HG02610 (cell line): ENCODE measurements at regions not wholly inside any gene's neighbourhood (a gene's known extent, or its start where the extent isn't known, plus 50 kb on each side); places are given as distances from the start of the nearest gene placed in this dataset.
"Not testable (repeated sequence)": the region's sequence is repeated elsewhere in the genome, so short reads cannot be mapped to it uniquely, and the experiment has no call there.

Experiments used
- ATAC-seq: cut with Tn5 transposase; IDR thresholded peaks from one replicate; pipeline ENCODE4 v1.9.1; 2021; ENCODE audit warnings: mild to moderate bottlenecking, moderate library complexity; ENCODE audit not compliant: unreplicated experiment

DNA sequence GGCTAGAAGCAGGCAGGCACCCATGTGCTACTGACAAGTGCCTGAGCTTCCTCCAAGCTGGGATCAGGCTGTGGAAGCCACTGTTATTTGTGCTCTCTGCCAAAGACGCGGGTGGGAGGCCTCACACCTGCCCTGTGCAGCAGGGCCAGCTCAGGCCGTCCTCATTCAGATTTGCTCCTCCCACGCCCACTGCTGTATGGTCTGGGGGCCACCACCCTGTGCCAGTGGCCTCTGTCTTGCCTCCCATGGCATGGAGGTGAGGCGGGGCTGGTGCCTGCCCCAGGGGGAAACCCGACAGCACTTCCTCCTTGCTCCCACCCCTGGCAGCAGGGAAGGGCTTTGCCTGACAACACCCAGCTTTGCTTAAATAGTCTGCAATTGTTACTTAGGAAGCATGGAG lies 356.5 kb upstream of the CDH8 start:
- ATAC-seq: no peak

DNA sequence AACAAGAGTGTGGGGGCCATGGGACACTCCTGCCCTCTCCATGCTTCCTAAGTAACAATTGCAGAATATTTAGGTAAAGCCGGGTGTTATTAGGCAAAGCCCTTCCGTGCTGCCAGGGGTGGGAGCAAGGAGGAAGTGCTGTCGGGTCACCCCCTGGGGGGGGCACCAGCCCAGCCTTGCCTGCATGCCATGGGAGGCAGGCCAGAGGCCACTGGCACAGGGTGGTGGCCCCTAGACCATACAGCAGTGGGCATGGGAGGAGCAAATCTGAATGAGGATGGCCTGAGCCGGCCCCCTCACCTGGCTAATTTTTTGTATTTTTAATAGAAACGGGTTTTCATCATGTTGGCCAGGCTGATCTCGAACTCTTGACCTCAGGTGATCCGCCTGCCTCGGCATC lies 355.7 kb upstream of the CDH8 start:
- ATAC-seq: no peak

DNA sequence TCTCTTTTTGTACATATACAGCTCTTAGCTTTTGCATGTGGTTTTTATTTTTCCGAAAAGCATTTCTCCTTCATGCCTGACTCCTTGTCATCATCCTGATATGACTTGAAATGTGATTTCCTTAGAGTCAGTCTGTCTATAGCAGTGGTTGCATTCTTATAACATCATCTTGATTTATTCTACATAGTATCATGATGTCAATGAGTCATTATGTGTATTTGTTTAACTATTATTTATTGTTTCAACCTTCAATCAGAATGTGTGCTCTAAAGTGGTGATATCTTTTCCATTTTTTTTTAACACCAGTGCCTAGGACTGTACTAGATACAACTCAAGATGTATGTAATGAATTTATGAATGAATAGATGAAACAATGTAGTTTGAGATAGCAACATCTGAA lies 354.9 kb upstream of the CDH8 start:
- no peak for ATAC-seq

DNA sequence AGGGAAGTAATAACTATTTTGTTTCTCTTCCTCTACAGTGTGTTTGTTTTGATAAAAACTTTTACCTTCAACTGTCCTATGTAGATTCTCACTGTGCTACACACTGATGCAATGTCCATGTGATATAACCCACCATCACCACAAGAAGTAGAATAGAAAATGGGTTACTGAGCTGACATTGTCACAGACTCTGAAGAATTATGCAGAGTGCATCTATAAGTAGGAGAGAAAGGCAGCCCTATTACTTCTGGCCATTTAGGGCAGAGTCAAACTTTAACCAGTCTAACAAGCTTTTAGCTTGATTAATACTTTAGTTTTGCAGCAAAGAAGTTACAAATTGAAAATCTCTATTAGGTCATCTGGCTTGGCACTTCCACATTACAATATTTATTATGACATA lies 354.0 kb upstream of the CDH8 start:
- no peak for ATAC-seq

DNA sequence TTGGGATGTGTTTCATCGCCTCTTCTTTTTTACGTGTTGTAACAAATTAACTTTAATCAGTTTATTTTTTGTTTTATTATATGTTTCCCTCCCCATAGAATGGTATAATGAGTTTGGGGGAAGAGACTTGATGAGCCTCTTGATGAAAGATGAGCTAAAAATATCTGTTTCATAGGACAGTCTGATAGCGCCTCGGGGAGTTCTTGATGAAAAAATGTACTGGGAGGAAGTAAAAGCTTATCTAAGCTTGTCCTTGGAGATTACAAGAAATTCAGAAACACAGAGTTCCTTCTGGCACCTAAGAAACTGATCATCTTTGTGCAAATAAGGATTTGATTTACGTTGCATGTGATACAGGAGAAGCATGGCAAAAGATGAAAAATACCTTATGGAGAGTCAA lies 350.2 kb upstream of the CDH8 start:
- no peak for ATAC-seq

DNA sequence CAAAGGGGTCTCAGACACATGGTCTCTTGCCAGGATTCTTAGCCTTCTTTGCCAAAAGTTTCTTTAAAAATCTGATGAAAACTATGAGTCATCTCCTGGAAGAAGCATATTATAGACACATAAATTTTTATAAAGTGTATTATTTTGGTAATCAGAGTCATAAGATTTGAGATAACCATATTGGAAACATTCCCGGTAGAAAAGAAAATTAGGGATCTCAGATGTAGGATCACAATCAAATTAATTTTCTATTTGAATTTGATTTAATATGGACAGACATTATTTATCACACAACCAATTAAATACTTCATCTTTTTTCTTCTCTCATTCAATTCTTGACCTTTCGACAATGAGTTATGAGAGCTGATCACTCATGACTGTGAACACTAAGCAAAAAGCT lies 347.7 kb upstream of the CDH8 start:
- ATAC-seq: no peak

DNA sequence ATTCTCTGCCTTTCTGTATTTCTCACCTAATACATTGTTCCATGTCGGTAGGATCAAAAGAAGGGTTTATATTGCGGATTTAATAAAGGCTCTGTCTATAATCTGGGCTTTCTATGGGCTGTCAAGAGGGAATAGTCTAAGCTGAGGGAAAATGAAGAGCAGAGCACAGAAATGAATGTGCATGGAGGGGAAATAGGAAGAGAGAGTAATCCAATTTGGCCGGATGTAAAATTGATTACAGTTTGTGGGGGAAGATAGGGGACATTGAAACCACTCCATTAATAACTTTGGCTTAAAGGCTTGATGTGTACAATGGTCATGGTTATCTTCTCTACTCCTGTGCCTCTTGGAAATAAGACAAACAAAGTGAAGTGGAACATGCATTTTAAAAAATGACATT lies 334.2 kb upstream of the CDH8 start:
- no peak for ATAC-seq

DNA sequence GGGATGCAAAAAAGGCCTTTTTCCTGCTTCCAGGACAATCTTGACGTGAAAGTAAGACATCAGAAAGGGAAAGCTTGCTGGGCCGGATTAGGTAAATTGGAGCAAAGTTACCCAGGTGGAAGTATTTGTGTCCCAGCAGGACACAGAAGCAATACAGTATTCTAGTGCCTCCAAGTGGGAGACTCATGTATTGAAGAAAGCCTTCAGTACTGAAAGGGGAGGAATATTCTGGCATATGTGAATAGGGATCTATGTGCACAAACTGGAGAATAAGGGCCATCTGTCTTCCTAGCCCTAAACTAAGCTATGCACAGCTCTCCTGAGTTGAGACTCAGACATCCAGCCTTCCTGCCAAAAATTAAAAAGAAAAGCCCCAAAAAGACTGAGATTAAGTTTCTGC lies 327.3 kb upstream of the CDH8 start:
- no peak for ATAC-seq

DNA sequence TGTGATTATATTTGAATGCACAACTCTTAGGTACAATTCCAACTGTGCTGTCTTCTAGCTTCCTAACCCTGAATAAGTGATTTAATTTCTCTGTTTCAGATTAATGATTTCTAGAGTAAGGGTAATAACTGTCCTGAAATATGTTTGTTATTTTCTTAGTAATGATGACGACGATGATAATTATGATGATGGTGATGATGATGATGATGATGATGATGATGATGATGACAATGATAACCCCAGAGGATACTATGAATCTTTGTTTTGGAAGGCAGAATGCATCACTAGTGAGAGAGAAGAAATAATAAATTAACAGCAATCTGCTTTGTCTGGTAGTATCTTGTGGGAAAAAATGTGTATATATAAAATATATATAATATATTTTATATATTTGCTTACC lies 317.1 kb upstream of the CDH8 start:
- no peak for ATAC-seq

DNA sequence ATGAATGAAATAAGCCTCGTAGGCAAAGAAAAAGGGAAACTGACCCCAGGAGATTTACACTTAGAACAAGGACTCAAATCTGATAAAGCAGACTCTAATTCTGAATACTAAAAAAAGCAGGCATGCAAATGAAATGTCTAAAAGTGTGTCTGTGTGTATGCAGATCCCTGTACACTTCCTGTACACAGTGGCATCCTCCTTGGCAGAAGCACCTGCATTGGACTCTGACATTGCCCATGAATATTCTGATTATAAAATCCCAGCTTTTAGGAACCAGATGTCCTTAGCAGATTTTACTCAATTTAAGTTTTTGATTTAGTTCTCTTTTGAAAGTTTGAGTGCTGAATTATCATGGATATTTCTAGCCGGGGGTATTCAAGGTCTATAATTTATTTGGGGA lies 306.0 kb upstream of the CDH8 start:
- no peak for ATAC-seq

DNA sequence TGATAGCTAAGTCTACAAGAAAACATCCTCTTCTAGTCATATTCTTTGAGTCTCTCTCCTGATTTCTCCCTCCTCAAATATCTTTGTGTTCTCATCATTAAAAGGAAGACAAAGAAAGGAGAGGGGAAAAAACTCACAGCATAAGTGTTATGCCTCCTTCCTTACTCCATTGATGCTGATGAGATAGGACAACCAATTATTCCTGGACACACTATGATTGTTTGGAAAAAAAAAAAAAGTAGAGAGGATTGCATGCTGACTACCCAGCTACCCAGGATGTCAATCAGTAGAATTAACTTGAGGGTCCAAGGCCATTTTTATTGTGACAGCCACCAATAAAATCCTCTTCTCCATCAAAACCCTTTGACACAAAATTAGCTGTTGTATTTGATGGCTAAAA lies 299.1 kb upstream of the CDH8 start:
- ATAC-seq: no peak

DNA sequence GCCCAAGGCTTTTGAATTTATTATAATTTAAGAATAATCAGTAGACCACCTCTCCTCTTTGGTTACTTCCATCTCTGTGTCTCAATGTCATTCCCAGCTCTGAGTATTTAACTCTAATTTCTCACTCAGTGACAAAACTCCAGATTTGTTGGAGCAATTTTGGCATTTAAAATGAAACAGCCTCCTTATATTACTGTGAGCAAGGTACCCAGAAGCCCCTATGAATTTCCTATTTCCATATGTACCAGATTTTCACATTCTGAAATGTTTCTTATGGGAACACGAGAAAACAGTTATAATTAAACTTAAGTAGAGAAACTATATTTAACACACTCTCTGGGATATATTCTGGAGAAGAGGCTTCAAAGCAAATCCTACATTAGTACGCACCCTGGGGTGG lies 285.4 kb upstream of the CDH8 start:
- no peak for ATAC-seq

DNA sequence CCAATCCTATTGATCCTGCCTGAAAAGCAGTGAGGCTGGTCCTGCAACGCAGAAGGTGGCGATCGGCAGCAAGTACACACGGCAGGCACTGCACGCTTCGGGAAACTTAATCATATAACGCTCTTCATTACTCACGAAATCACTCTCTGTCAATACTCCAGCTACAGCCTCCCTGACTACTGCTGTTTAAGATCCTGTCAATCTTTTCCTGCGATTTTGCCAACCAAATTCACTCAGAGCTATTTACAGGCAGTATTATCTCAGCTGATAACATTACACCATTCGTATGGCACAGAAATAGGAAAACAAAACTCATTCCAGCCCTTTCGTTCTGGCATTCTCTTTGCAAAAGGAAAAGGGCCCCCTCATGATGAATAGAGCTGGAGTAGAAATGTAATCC lies 262.4 kb upstream of the CDH8 start:
- ATAC-seq: no peak

DNA sequence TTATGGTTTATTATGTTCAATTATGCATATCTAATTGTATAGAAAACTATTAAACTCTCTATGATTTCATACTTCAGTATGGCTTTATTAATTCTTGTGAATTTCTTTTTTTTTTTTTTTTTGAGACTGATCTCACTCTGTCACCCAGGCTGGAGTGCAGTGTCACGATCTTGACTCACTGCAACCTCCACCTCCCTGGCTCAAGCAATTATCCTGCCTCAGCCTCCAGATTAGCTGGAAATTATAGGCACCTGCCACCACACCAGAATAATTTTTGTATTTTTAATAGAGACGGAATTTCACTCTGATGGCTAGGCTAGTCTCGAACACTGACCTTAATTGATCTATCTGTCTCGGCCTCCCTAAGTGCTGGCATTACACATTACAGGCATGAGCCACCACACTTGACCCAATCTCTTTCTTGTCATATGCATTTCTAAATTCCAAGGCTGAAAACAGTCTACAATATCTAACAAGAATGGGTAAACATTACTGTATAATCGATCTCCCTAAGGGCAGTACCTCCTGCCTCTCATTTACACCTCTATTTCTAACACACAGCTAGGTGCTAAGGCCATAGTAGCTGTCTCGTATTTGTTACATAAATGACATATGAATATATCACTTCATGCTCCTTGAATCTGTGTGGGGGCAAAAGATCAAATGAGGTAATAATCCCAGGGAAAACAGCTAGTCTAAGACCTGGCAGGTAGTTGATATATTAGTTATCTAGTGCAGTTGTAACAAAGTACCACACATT lies 258.2 kb upstream of the CDH8 start:
- ATAC-seq: no peak

DNA sequence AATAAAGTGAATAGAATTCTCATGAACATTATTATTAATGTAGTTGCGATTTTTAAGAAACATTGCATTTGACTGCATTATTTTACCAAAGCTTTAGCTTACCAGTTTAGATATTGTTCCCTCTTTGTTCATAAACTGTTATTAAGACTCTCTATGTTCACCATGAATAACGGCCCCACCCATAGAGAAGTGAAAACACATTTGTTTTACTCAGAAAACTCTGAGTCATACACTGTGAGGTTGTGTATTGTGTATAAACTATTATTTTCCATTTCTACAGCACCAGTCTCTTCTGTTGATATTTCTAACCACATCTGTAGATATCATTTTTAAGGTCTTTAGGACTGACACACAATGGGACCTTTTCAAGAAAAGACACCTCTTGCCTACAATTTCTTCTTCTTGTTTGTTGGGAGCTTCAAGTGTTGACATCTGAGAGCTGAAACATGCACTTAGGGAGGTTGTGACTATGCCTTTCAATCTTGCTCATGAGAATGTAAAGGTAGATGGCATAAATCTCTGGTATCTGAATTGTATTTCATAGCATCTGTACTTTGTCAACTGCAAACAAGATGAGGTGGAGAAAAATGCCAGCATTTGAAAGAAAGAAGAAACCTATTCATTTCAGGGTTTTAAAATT lies 252.9 kb upstream of the CDH8 start:
- ATAC-seq: no peak

DNA sequence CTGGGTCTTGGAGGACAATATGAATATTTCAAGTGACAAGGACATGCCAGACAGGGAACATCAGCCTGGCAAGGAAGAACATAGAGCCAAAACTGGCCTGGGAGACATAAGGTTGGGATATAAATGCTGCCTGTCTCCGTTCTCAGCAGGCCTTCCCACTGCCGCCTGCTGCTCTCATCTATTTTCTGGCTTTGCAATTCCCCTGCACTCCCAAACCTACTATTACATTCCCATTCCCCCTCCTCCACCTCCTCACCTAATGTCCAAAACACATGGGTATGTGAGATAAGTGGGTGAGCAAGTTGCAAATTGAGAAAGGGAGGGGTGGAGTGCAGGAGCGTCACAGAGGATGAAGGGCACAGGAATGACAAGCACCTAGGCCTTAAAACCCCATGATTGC lies 244.3 kb upstream of the CDH8 start:
- ATAC-seq: no peak

DNA sequence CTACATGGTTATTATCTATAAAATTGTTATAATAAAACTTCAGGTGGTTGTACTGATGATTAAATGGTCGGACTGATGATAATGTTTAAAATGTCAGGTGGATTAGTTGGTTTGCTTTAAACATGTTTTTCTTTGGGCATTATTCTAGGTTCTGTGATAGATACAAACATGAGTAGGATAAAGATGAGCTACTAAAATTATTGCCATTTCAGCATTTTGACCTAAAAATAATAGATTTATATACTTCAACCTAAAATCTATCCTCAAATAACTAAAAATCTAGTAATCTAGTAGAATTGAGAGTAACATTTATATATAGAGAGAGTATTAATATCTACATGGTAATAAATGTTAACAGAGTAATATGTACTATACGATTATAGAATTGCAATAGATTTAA lies 241.7 kb upstream of the CDH8 start:
- no peak for ATAC-seq

DNA sequence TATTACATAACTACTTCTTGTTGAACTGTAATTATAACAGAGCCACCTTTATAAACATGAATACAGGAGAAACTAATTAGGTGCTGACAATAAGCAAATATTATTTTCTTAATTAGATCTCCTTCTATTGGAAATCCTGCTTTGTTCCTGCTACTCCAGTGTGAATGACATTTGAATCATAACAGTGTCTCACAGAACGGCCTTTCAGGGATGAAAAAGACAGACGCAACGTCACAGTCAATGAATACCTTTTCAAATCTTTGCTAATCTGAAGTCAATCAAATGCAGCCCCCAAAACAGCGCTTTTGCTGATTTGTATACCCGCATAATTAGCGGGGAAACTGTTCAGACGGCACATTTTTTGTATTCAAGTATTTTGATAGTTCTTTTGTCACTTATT lies 240.4 kb upstream of the CDH8 start:
- no peak for ATAC-seq

DNA sequence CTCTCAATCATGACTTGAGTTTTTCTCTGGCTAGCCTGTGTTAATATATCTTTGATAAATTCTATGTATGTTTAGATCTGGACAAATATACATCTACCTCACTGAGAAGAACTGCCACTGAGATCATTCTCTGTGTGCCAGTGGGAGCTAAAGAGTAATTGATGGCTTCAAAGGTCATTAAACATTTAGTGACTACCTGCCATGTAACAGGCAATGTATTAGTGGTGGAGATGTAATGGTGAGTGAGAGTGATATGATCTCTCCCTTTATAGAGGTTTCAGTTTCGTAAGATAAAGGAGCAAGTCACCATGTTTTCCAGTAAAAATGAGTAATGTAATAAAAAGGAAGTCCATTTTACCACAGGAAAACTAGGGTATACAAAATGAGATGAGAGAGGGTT lies 235.8 kb upstream of the CDH8 start:
- ATAC-seq: no peak

DNA sequence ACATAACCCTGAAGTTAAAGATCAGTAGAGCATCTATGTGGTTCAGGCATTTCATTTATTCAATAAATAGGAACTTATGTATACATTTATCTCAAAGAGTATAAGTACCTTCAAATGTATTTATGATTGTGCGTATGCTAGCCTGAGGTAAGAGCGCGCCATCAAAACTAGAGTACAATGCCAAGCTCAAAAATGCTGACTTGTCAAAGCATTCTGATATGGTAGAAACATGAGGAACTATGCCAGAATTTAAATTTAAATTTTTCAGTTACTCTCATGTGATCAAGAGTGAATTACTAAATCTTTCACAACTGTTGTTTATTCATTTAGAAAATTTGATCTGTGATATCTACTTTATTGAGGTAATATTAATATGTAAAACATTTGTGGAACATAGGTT lies 225.5 kb upstream of the CDH8 start:
- no peak for ATAC-seq

DNA sequence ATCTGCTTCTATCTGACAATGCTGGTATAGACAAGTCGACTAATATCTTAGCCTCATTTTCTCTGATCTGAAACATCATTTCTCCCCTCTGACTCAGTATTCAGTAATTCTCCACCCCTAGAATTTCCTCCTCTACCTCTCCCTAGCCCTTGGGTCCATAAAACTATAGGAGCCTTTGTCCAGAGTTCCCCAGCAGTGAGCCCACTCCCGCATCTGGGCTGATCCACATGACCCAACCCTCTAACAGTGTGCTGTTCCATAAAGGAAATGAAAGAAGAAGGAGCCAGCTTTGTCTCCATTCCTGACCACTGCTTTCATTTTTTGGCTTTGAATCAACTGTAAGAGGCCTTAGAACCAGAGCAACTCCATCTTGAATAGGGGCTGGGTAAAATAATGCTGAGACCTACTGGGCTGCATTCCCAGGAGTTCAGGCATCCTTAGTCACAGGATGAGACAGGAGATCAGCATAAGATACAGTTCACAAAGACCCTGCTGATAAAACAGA lies 222.7 kb upstream of the CDH8 start:
- not testable (repeated sequence) for ATAC-seq

DNA sequence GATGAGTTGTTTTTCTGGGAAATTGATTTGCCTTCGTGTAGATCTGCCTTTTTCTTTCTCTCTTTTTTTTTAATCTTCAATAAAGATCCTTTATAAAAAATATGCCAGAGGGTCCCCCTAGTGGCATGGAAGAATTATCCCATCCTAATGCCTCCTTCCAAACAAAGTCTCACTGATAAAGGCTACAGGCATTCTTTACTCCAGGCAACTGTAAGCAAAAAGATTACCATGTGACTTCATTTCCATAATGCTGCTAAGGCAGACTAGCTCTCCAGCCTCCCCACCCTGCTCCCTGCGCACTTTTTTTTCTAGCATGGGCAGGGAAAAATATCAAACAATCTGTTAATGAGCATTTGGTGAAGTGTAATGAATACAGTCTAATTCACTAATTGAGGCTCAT lies 220.2 kb upstream of the CDH8 start:
- no peak for ATAC-seq

DNA sequence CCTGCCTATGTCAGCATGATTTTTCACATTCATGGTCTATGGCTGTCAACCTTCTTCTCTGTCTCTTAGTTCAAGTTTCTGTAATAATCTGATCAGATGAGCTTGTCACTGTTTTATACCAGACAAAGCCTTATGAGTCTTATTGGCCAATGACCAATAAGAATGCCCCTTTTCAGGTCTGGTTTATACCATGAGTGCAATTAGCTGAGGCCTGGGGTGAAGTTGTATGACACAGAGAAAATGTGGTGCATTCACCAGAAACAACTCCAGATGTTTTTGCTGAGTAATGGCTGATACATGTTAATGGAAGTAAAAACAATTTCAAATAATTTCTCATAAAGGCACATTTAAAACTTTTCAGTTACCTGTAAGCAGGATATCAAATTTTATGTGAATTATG lies 218.6 kb upstream of the CDH8 start:
- no peak for ATAC-seq
